HL-60 (cell line): ENCODE measurements at regions not wholly inside any gene's neighbourhood (a gene's known extent, or its start where the extent isn't known, plus 50 kb on each side); places are given as distances from the start of the nearest gene placed in this dataset.

Experiments used
- DNase-seq, 2 experiments: peaks; one replicate each; pipeline ENCODE4 v3.0.0-alpha.2; 2010 to 2020; ENCODE audit warnings: low read depth in 1 of 2, low spot score in 1 of 2
- H3K27ac ChIP-seq: fragments of 250-450 bp; sonication (Bioruptor Pico); replicated peaks from 2 replicates; pipeline ENCODE4 v1.5.1; 2020; ENCODE audit warnings: mild to moderate bottlenecking, moderate library complexity
- H3K27me3 ChIP-seq: fragments of 250-450 bp; sonication (Bioruptor Pico); 2 replicates; pipeline ENCODE4 v1.5.1; 2021; ENCODE audit warnings: mild to moderate bottlenecking, moderate library complexity; ENCODE audit not compliant: insufficient read depth, poor library complexity, severe bottlenecking
- H3K4me3 ChIP-seq: replicated peaks from 2 replicates; pipeline ENCODE4 v1.5.1; 2011; ENCODE audit warnings: mild to moderate bottlenecking, control low read depth, low read length; ENCODE audit not compliant: insufficient read depth
- GABPA ChIP-seq: IDR thresholded peaks from 2 replicates; pipeline ENCODE4 v1.6.1; 2012; ENCODE audit warnings: low read depth
- POLR2AphosphoS5 ChIP-seq: IDR thresholded peaks from 2 replicates; pipeline ENCODE4 v1.6.1; 2012; ENCODE audit warnings: low read depth
- SPI1 ChIP-seq: IDR thresholded peaks from 2 replicates; pipeline ENCODE4 v1.6.1; 2012; ENCODE audit warnings: low read depth, mild to moderate bottlenecking, borderline replicate concordance
- TF ChIP-seq, protein P1 (sequence below): IDR thresholded peaks from 2 replicates; pipeline ENCODE4 v1.6.1; 2012; ENCODE audit warnings: low read depth; ENCODE audit not compliant: insufficient replicate concordance
- TF ChIP-seq, protein P2 (sequence below): IDR thresholded peaks from one replicate; pipeline ENCODE4 v1.5.1; 2011; ENCODE audit warnings: low read length, control low read depth, inconsistent platforms; ENCODE audit not compliant: insufficient read depth

DNA sequence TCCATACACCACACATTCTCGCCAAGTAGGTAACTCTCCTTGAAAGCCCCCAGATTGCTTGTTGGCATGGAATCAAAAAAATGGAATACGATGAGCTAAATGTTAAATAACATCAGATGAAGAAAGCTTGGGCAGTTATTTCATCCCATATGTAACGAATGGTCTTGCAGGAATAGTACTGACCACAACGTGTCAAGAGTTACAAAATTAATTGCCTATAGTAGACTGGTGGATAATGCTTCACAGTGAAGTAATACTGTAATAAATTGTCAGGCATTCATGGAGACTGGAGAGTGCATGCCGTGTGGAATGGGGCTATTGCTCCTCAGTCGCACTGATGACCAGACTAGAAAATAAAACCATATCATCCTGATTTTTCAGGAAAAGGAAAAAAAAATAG lies 1628.7 kb downstream of the MAT2B start:
- no peak overlapping the region for H3K4me3 ChIP-seq
- TF ChIP-seq GABPA, result no peak
- TF ChIP-seq SPI1, result no peak
- TF ChIP-seq, protein P1, sequence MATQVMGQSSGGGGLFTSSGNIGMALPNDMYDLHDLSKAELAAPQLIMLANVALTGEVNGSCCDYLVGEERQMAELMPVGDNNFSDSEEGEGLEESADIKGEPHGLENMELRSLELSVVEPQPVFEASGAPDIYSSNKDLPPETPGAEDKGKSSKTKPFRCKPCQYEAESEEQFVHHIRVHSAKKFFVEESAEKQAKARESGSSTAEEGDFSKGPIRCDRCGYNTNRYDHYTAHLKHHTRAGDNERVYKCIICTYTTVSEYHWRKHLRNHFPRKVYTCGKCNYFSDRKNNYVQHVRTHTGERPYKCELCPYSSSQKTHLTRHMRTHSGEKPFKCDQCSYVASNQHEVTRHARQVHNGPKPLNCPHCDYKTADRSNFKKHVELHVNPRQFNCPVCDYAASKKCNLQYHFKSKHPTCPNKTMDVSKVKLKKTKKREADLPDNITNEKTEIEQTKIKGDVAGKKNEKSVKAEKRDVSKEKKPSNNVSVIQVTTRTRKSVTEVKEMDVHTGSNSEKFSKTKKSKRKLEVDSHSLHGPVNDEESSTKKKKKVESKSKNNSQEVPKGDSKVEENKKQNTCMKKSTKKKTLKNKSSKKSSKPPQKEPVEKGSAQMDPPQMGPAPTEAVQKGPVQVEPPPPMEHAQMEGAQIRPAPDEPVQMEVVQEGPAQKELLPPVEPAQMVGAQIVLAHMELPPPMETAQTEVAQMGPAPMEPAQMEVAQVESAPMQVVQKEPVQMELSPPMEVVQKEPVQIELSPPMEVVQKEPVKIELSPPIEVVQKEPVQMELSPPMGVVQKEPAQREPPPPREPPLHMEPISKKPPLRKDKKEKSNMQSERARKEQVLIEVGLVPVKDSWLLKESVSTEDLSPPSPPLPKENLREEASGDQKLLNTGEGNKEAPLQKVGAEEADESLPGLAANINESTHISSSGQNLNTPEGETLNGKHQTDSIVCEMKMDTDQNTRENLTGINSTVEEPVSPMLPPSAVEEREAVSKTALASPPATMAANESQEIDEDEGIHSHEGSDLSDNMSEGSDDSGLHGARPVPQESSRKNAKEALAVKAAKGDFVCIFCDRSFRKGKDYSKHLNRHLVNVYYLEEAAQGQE, result no peak
- TF ChIP-seq, protein P2, sequence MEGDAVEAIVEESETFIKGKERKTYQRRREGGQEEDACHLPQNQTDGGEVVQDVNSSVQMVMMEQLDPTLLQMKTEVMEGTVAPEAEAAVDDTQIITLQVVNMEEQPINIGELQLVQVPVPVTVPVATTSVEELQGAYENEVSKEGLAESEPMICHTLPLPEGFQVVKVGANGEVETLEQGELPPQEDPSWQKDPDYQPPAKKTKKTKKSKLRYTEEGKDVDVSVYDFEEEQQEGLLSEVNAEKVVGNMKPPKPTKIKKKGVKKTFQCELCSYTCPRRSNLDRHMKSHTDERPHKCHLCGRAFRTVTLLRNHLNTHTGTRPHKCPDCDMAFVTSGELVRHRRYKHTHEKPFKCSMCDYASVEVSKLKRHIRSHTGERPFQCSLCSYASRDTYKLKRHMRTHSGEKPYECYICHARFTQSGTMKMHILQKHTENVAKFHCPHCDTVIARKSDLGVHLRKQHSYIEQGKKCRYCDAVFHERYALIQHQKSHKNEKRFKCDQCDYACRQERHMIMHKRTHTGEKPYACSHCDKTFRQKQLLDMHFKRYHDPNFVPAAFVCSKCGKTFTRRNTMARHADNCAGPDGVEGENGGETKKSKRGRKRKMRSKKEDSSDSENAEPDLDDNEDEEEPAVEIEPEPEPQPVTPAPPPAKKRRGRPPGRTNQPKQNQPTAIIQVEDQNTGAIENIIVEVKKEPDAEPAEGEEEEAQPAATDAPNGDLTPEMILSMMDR, result no peak
- TF ChIP-seq POLR2AphosphoS5, result no peak
- no peak overlapping the region for H3K27ac ChIP-seq
- H3K27me3 ChIP-seq, result no peaks in the 10 kb centered on the region
- no peak for DNase-seq

DNA sequence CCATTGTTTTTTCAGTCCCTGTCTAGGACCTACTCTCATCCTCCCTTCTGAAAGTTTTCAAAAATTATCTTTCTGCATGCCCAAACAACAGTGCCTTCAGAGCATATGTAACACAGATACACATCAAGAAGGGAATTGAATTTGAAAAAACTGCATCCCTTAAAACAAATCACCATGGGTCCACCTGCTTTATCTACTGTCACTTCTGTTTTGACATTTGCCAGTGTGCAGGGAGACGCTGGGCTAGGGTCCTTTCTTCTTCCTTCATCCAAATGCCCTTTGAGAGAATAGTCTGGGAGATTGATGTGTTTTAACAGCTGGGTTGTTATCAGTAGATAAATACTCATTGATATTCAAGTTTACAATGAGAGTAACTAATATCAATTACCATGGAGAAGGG lies 1630.1 kb downstream of the MAT2B start:
- H3K27me3 ChIP-seq, result no peaks in the 10 kb centered on the region
- H3K27ac ChIP-seq, result no peak overlapping the region
- DNase-seq, result no peak
- no peak overlapping the region for H3K4me3 ChIP-seq
- TF ChIP-seq GABPA (no peak), POLR2AphosphoS5 (no peak), SPI1 (no peak)
- TF ChIP-seq, protein P1, result no peak
- TF ChIP-seq, protein P2, result no peak

DNA sequence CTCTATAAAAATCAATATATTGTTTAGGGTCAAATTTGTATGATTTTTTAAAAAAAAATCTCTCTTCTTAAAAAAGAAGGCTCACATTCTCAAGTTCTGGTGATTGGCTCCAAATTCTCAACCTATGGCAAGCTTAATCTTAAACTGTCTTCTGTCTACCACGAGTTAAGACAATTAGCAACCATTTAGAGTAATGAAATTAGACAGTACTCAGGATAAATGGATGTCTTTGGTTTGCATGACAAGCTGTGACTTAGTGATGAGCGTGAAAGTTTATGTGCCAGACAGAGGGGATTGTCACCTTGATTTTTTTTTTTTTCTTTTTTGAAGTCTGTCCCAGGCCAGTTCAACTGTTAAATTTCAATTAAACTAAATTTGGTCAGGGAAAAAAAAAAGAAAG lies 1632.3 kb downstream of the MAT2B start:
- Histone ChIP-seq H3K27me3 (no peaks in the 10 kb centered on the region), H3K27ac (no peak overlapping the region), H3K4me3 (no peak overlapping the region)
- TF ChIP-seq, protein P2, result no peak
- TF ChIP-seq SPI1 (no peak), GABPA (no peak)
- TF ChIP-seq, protein P1, result no peak
- no peak for DNase-seq
